Caco-2 (cell line): ENCODE measurements at regions not wholly inside any gene's neighbourhood (a gene's known extent, or its start where the extent isn't known, plus 50 kb on each side); places are given as distances from the start of the nearest gene placed in this dataset.

Experiments used
- BruUV-seq: library from RNA; stranded (reverse); fragments of 400-500 nt; replicated peaks from 2 replicates; lab custom pipeline; 2021; lab: Mats Ljungman, UMichigan
- CTCF ChIA-PET: fragments of 300-600 bp; sonication (Branson Sonifier 250); formaldehyde crosslinking; loops from one replicate; lab custom pipeline; 2022; ENCODE audit warnings: antibody characterized with exemption; lab: Charles Lee
- POLR2A ChIA-PET: fragments of 300-600 bp; sonication (Branson Sonifier 250); formaldehyde crosslinking; loops from one replicate; lab custom pipeline; 2022; ENCODE audit warnings: antibody characterized with exemption; lab: Charles Lee
- DNase-seq, 2 experiments: peaks; one replicate each; pipeline versions ENCODE4 v3.0.0 to v3.0.0-alpha.2; 2020 to 2022
- H3K27me3 ChIP-seq: replicated peaks from 2 replicates; pipeline ENCODE4 v1.6.0; 2011; ENCODE audit warnings: low read length; ENCODE audit not compliant: control insufficient read depth, insufficient read depth
- H3K36me3 ChIP-seq: 2 replicates; pipeline ENCODE4 v1.5.1; 2011; ENCODE audit warnings: low read length; ENCODE audit not compliant: control insufficient read depth, insufficient read depth
- H3K4me1 ChIP-seq: fragments of 250-450 bp; sonication (Bioruptor Pico); 2 replicates; pipeline ENCODE4 v1.5.1; 2020; ENCODE audit warnings: mild to moderate bottlenecking
- H3K4me3 ChIP-seq: 2 replicates; pipeline ENCODE4 v1.5.1; 2011; ENCODE audit warnings: low read depth, mild to moderate bottlenecking, control low read depth, low read length
- H3K9me3 ChIP-seq: fragments of 250-450 bp; sonication (Bioruptor Pico); 2 replicates; pipeline ENCODE4 v1.5.1; 2020; ENCODE audit warnings: mild to moderate bottlenecking, moderate library complexity
- H3K27ac Mint-ChIP-seq: one replicate; pipeline ENCODE4 v1.8.0; 2022; ENCODE audit warnings: mixed read lengths; ENCODE audit not compliant: unreplicated experiment
- H3K27me3 Mint-ChIP-seq: one replicate; pipeline ENCODE4 v1.8.0; 2022; ENCODE audit warnings: mixed read lengths; ENCODE audit not compliant: insufficient read depth, unreplicated experiment
- H3K36me3 Mint-ChIP-seq: one replicate; pipeline ENCODE4 v1.8.0; 2022; ENCODE audit warnings: mild to moderate bottlenecking, mixed read lengths; ENCODE audit not compliant: insufficient read depth, unreplicated experiment
- H3K4me1 Mint-ChIP-seq: one replicate; pipeline ENCODE4 v1.8.0; 2022; ENCODE audit warnings: low read depth, mixed read lengths; ENCODE audit not compliant: unreplicated experiment
- H3K4me3 Mint-ChIP-seq: one replicate; pipeline ENCODE4 v1.8.0; 2022; ENCODE audit warnings: mild to moderate bottlenecking, moderate library complexity, mixed read lengths; ENCODE audit not compliant: unreplicated experiment
- H3K9me3 Mint-ChIP-seq: one replicate; pipeline ENCODE4 v1.8.0; 2022; ENCODE audit warnings: mixed read lengths; ENCODE audit not compliant: unreplicated experiment
- intact Hi-C: fragments of 100-400 bp; cut with micrococcal nuclease; formaldehyde crosslinking; loops from one replicate; pipeline ENCODE4 v1.10.0; 2022; ENCODE audit not compliant: unreplicated experiment
- TF ChIP-seq, protein P1 (sequence below), 2 experiments: fragments of 200-600 bp in 1 of 2; IDR thresholded peaks; 1 replicate in 1 of 2; 2 replicates in 1 of 2; pipeline versions ENCODE4 v1.5.1 to v1.8.0; 2011 to 2022; ENCODE audit warnings: antibody characterized with exemption in 1 of 2, control low read depth in 1 of 2, inconsistent platforms in 1 of 2, low read depth in 1 of 2, low read length in 1 of 2, mild to moderate bottlenecking in 1 of 2, moderate library complexity in 1 of 2; ENCODE audit not compliant: insufficient read depth in 1 of 2, severe bottlenecking in 1 of 2, unreplicated experiment in 1 of 2

DNA sequence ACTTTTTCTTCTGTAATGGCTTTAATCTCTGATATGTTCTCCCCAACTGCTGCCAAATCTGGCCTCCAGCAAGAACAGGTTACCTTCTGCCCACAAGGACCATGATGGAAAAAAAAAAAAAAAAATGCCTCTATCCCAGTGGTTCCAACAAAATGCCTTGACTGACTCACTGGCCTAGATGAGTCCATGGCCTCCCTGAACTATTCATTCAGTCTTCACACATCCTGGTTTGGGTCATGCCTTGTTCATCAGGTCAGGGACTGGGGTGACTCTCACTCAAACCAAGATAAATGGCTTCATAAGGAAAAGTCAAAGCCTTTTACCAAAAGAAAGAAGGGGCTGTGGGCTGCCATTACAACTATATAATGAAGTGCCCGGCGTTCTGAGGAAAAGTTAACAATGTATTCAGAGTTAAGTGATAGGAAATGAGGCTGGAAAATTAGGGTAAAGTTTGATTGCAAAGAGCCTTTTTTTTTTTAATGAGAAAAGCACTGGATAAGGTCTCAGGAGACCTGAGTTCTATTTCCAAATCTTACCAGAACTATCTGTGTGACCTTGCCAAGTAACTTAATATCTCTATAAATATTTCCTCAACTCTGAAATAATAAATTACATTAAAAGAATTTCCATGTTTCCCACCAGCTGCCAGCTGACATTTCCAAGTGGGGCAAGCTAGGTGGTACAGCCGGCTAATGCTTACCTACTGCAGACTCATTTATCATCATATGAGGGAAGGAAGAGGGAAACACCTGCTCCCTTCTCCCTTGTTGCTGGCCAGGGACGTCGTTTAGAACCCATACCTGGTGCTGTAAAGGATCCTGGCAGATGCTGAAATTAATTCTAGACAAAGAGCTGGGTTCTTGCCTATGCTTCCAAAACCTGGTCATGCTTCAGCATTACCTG, 380.0 kb upstream of the MARCKS start:
- Mint-ChIP-seq H3K4me1 (no peaks in the 10 kb centered on the region), H3K27ac (no peak overlapping the region), H3K4me3 (no peak overlapping the region), H3K27me3 (no peaks in the 10 kb centered on the region), H3K36me3 (no peaks in the 10 kb centered on the region), H3K9me3 (peaks cover 6% of the 10 kb centered on the region)
- intact Hi-C loops, result no loop called here
- H3K27me3 ChIP-seq, result no peaks in the 10 kb centered on the region
- H3K4me1 ChIP-seq, result peaks cover 25% of the 10 kb centered on the region
- no peaks in the 10 kb centered on the region; the same call in 1 of the 2 replicates for H3K9me3 ChIP-seq
- H3K4me3 ChIP-seq, result no peak overlapping the region
- BruUV-seq, result no TSS peak
- TF ChIP-seq, protein P1, sequence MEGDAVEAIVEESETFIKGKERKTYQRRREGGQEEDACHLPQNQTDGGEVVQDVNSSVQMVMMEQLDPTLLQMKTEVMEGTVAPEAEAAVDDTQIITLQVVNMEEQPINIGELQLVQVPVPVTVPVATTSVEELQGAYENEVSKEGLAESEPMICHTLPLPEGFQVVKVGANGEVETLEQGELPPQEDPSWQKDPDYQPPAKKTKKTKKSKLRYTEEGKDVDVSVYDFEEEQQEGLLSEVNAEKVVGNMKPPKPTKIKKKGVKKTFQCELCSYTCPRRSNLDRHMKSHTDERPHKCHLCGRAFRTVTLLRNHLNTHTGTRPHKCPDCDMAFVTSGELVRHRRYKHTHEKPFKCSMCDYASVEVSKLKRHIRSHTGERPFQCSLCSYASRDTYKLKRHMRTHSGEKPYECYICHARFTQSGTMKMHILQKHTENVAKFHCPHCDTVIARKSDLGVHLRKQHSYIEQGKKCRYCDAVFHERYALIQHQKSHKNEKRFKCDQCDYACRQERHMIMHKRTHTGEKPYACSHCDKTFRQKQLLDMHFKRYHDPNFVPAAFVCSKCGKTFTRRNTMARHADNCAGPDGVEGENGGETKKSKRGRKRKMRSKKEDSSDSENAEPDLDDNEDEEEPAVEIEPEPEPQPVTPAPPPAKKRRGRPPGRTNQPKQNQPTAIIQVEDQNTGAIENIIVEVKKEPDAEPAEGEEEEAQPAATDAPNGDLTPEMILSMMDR (IDR thresholded peaks at IDR 0.05; ENCODE audit: insufficient read depth in 1 of 2, low read depth in 1 of 2, low read length in 1 of 2, severe bottlenecking in 1 of 2, unreplicated experiment in 1 of 2), result no peak
- H3K36me3 ChIP-seq, result no peaks in the 10 kb centered on the region
- CTCF ChIA-PET, result no interaction called here
- DNase-seq, result no peak
- POLR2A ChIA-PET, result no interaction called here

DNA sequence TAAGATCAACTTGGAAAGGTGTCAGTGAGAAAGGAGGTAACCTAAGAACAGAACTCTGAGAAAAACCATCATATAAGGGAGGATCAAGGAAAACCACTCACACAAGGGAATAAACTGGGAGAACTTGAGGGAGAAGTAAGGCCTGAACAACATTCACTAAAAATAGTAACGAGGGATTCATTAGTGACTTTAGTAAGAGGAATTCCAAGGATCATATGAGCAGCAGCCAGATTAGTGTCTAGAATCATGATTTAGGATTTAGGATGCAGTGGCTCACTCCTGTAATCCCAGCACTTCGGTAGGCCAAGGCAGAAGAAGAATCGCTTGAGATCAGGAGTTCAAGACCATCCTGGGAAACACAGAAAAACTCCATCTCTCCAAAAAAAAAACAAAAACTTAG, 376.5 kb upstream of the MARCKS start:
- Mint-ChIP-seq H3K27me3 (no peaks in the 10 kb centered on the region), H3K4me3 (no peak overlapping the region), H3K4me1 (no peaks in the 10 kb centered on the region), H3K9me3 (no peaks in the 10 kb centered on the region), H3K36me3 (no peaks in the 10 kb centered on the region), H3K27ac (no peak overlapping the region)
- peaks cover 25% of the 10 kb centered on the region for H3K4me1 ChIP-seq
- TF ChIP-seq, protein P1 (IDR thresholded peaks at IDR 0.05; ENCODE audit: insufficient read depth in 1 of 2, low read depth in 1 of 2, low read length in 1 of 2, severe bottlenecking in 1 of 2, unreplicated experiment in 1 of 2), result no peak
- H3K4me3 ChIP-seq, result no peak overlapping the region
- intact Hi-C loops, result loop anchor here (1.0 to 10.0 kb wide), 3 partner anchors 47 to 296 kb away; no protein-coding TSS in a partner anchor
- no peaks in the 10 kb centered on the region; the same call in 1 of the 2 replicates for H3K9me3 ChIP-seq
- DNase-seq, result no peak
- POLR2A ChIA-PET, result no interaction called here
- H3K27me3 ChIP-seq, result no peaks in the 10 kb centered on the region
- H3K36me3 ChIP-seq, result no peaks in the 10 kb centered on the region
- BruUV-seq, result no TSS peak
- CTCF ChIA-PET, result no interaction called here

DNA sequence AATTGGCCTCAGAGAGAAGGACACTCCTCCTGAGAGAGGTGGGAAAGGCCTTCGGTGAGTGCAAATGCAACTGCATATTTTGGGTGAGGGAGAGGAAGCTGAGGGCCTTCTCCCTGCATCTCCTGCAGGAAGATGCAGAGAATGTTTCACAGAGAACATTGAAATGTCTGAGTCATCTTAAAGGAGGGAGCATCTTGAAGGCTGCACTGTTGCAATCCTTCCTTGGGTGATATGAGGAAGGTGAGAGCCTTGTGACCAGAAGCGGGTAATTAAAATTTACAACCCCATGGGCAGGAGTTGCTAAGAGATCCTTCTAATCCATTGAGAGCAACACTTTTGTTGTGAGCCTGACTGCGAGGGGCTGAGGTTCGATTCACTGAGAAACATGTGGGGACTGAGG, 375.7 kb upstream of the MARCKS start:
- H3K27me3 ChIP-seq, result no peaks in the 10 kb centered on the region
- TF ChIP-seq, protein P1 (IDR thresholded peaks at IDR 0.05; ENCODE audit: insufficient read depth in 1 of 2, low read depth in 1 of 2, low read length in 1 of 2, severe bottlenecking in 1 of 2, unreplicated experiment in 1 of 2), result no peak
- no peaks in the 10 kb centered on the region; the same call in 1 of the 2 replicates for H3K9me3 ChIP-seq
- DNase-seq, result no peak
- no peak overlapping the region for H3K27ac Mint-ChIP-seq
- H3K36me3 Mint-ChIP-seq, result no peaks in the 10 kb centered on the region
- CTCF ChIA-PET, result no interaction called here
- intact Hi-C loops, result loop anchor here (5.0 to 10.0 kb wide), 2 partner anchors 174 to 297 kb away; no protein-coding TSS in a partner anchor
- H3K4me1 Mint-ChIP-seq, result no peaks in the 10 kb centered on the region
- H3K27me3 Mint-ChIP-seq, result no peaks in the 10 kb centered on the region
- BruUV-seq, result no TSS peak
- no peak overlapping the region for H3K4me3 ChIP-seq
- H3K4me3 Mint-ChIP-seq, result no peak overlapping the region
- no peaks in the 10 kb centered on the region for H3K36me3 ChIP-seq
- H3K9me3 Mint-ChIP-seq, result no peaks in the 10 kb centered on the region
- POLR2A ChIA-PET, result no interaction called here
- peaks cover 25% of the 10 kb centered on the region for H3K4me1 ChIP-seq
